ENCODE measurements at regions not wholly inside any gene's neighbourhood (a gene's known extent, or its start where the extent isn't known, plus 50 kb on each side); places are given as distances from the start of the nearest gene placed in this dataset.

DNA sequence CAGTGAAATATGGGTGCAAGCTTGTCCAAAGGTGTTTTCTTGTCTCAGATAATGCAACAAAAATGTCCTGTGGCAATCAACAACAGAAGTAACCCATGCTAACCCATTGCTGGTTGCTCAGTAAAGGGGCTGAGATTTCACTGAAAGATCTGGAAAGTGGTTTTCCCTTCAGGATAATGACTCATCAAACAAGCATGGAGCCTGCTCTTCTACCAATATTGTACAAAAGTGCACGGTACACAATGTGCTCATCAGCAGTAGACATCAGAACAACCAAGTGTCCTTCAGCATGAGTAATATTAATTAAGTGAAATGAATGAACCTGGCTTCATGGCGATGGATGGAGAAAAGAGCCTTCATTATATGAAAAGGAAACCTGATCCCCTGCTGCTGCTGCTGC is 287.1 kb upstream of the NEBL start:
- Histone ChIP-seq H3K36me3 (ENCODE audit: control insufficient read depth in 1 of 2, insufficient read depth in 2 of 2, low read length in 1 of 2) (no peaks in the 10 kb centered on the region), H3K27me3 (ENCODE audit: control insufficient read depth in 1 of 2, insufficient read depth in 2 of 2, low read length in 1 of 2) (no peaks in the 10 kb centered on the region), H3K9me3 (ENCODE audit: control insufficient read depth, low read length) (peaks cover 1% of the 10 kb centered on the region), H3K27ac (ENCODE audit: low read depth in 1 of 2, low read length in 2 of 2) (no peak overlapping the region), H3K4me1 (ENCODE audit: control insufficient read depth in 1 of 2, insufficient read depth in 2 of 2, low read length in 2 of 2) (no peaks in the 10 kb centered on the region), H3K4me3 (ENCODE audit: low read length in 2 of 2) (no peak overlapping the region)
- 59 to 67% methylated on average over 2 of the region's 2 CpGs for WGBS, 2 donors
- ATAC-seq (ENCODE audit: low FRiP score) (no peak), DNase-seq (no peak)
- intact Hi-C loops (cut with DNase I): no loop called here

DNA sequence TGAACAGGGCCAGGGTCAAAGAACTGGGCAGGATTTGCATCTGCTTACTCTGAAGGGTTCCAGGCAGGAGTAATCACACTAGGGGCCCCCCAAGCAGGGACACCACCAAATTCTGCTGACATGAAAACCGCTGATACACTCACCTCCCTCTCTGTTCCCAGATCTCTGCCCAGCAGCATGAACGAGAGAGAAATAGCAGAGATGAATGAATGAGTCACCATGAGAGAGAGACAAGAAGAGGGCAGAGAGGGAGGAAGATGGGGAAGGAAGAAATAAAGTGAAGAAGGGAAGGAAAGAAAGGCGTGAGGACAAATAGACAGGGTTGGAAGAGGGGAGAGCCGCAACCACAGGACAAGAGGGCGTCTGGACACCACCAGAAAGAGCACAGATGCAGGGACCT is 285.9 kb upstream of the NEBL start:
- Histone ChIP-seq H3K36me3 (ENCODE audit: control insufficient read depth in 1 of 2, insufficient read depth in 2 of 2, low read length in 1 of 2) (no peaks in the 10 kb centered on the region), H3K4me3 (ENCODE audit: low read length in 2 of 2) (no peak overlapping the region), H3K27me3 (ENCODE audit: control insufficient read depth in 1 of 2, insufficient read depth in 2 of 2, low read length in 1 of 2) (no peaks in the 10 kb centered on the region), H3K27ac (ENCODE audit: low read depth in 1 of 2, low read length in 2 of 2) (no peak overlapping the region), H3K4me1 (ENCODE audit: control insufficient read depth in 1 of 2, insufficient read depth in 2 of 2, low read length in 2 of 2) (no peaks in the 10 kb centered on the region), H3K9me3 (ENCODE audit: control insufficient read depth, low read length) (peaks cover 1% of the 10 kb centered on the region)
- no peak for ATAC-seq (ENCODE audit: low FRiP score)
- intact Hi-C loops (cut with DNase I): no loop called here
- WGBS, 2 donors: 92 to 93% methylated on average over 5 of the region's 5 CpGs
- no peak for DNase-seq

DNA sequence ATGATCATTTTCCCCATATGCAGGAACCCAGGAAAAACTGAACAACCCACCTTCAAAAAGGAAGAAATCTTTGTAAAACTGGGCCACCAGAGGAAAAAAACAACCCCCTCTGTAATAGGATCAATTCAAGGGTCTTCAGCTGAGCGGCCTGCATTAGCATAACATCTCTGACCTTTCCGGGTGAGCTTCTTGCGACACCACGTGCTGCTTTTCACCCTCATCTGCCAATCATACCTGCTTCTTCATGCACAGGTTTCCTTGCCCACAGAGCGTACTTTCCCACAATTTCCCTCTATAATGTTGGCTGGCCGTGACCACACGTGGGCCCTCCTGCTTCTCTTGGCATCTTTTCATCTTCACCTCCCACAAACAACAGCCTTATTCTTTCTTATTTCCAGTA is 284.3 kb upstream of the NEBL start:
- WGBS, 2 donors: 78 to 80% methylated on average over 7 of the region's 7 CpGs
- ATAC-seq (ENCODE audit: low FRiP score) (no peak), DNase-seq (no peak)
- Histone ChIP-seq H3K9me3 (ENCODE audit: control insufficient read depth, low read length) (peaks cover 1% of the 10 kb centered on the region), H3K4me3 (ENCODE audit: low read length in 2 of 2) (no peak overlapping the region), H3K36me3 (ENCODE audit: control insufficient read depth in 1 of 2, insufficient read depth in 2 of 2, low read length in 1 of 2) (no peaks in the 10 kb centered on the region), H3K27ac (ENCODE audit: low read depth in 1 of 2, low read length in 2 of 2) (no peak overlapping the region), H3K4me1 (ENCODE audit: control insufficient read depth in 1 of 2, insufficient read depth in 2 of 2, low read length in 2 of 2) (no peaks in the 10 kb centered on the region), H3K27me3 (ENCODE audit: control insufficient read depth in 1 of 2, insufficient read depth in 2 of 2, low read length in 1 of 2) (no peaks in the 10 kb centered on the region)
- intact Hi-C loops (cut with DNase I): no loop called here

DNA sequence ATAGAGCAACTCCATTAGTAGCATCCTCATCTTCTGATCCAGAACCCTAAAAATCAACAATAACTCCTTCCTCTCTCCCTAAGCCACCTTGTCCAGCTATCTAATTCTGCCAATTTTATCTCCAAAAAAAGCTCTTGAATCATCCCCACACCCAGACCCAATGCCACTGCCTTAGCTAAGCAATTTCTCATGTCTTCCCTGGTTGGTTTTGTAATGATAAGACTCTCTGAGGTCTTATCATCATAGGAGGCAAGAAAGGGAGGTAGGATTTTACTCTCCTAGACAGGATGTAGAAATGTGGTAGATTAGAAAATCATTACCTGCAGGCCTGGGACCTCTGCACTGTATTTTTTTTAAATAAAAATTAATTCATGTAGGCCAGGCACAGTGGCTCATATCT is 283.5 kb upstream of the NEBL start:
- H3K4me3 ChIP-seq (ENCODE audit: low read length in 2 of 2): no peak overlapping the region
- ATAC-seq (ENCODE audit: low FRiP score) (no peak), DNase-seq (no peak)
- no peak overlapping the region for H3K27ac ChIP-seq (ENCODE audit: low read depth in 1 of 2, low read length in 2 of 2)
- H3K27me3 ChIP-seq (ENCODE audit: control insufficient read depth in 1 of 2, insufficient read depth in 2 of 2, low read length in 1 of 2): no peaks in the 10 kb centered on the region
- peaks cover 1% of the 10 kb centered on the region for H3K9me3 ChIP-seq (ENCODE audit: control insufficient read depth, low read length)
- intact Hi-C loops (cut with DNase I): no loop called here
- no peaks in the 10 kb centered on the region for H3K4me1 ChIP-seq (ENCODE audit: control insufficient read depth in 1 of 2, insufficient read depth in 2 of 2, low read length in 2 of 2)
- no peaks in the 10 kb centered on the region for H3K36me3 ChIP-seq (ENCODE audit: control insufficient read depth in 1 of 2, insufficient read depth in 2 of 2, low read length in 1 of 2)

DNA sequence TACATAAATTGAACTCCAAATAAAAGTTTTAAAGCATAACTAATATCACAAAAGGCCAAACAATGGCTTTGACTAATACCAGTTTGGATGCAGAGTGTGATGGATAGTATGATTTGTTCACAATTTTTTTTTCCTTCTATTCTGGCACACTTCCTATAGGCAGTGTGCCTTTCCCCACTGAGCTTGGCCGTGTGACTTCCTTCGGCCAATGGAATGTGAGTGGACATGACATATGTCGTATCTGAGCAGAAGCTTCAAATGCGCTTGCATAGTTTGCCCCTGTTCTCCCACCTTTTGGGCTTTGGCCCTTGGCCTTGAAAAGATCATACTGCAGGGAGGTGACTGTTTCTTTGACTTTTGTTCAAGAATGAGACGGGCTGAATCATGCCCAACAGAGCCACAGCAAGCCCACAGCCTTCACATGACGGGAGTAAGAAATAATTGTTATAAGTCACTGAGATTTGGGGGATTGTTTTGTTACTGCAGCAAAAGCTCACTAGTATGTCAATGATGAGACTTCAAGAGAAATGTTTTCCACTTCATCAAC is 279.9 kb upstream of the NEBL start:
- DNase-seq (no peak), ATAC-seq (ENCODE audit: low FRiP score) (no peak)
- Histone ChIP-seq H3K4me1 (ENCODE audit: control insufficient read depth in 1 of 2, insufficient read depth in 2 of 2, low read length in 2 of 2) (no peaks in the 10 kb centered on the region), H3K36me3 (ENCODE audit: control insufficient read depth in 1 of 2, insufficient read depth in 2 of 2, low read length in 1 of 2) (no peaks in the 10 kb centered on the region), H3K9me3 (ENCODE audit: control insufficient read depth, low read length) (peaks cover 1% of the 10 kb centered on the region), H3K4me3 (ENCODE audit: low read length in 2 of 2) (no peak overlapping the region), H3K27me3 (ENCODE audit: control insufficient read depth in 1 of 2, insufficient read depth in 2 of 2, low read length in 1 of 2) (no peaks in the 10 kb centered on the region), H3K27ac (ENCODE audit: low read depth in 1 of 2, low read length in 2 of 2) (no peak overlapping the region)
- WGBS, 2 donors: 81 to 94% methylated on average over 6 of the region's 6 CpGs
- intact Hi-C loops (cut with DNase I): no loop called here

DNA sequence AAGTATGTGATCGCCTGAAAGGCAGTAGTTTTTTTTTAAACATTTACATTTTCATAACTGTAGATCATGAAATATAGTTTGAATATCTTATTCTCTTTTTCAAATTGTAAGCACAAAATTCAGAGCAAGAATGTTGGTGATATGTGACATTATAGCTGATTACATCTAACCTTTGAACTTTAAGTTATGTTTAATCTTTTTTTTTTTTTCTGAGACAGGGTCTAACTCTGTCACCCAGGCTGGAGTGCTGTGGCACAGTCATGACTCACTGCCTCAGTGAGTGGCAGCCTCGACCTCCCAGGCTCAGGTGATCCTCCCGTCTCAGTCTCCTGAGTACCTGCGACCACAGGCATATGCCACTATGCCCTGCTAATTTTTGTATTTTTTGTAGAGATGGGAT is 278.7 kb upstream of the NEBL start:
- no peaks in the 10 kb centered on the region for H3K4me1 ChIP-seq (ENCODE audit: control insufficient read depth in 1 of 2, insufficient read depth in 2 of 2, low read length in 2 of 2)
- H3K27ac ChIP-seq (ENCODE audit: low read depth in 1 of 2, low read length in 2 of 2): no peak overlapping the region
- no peak overlapping the region for H3K4me3 ChIP-seq (ENCODE audit: low read length in 2 of 2)
- H3K36me3 ChIP-seq (ENCODE audit: control insufficient read depth in 1 of 2, insufficient read depth in 2 of 2, low read length in 1 of 2): no peaks in the 10 kb centered on the region
- peaks cover 1% of the 10 kb centered on the region for H3K9me3 ChIP-seq (ENCODE audit: control insufficient read depth, low read length)
- no peaks in the 10 kb centered on the region for H3K27me3 ChIP-seq (ENCODE audit: control insufficient read depth in 1 of 2, insufficient read depth in 2 of 2, low read length in 1 of 2)
- WGBS, 2 donors: 96 to 97% methylated on average over 4 of the region's 4 CpGs
- ATAC-seq (ENCODE audit: low FRiP score): no peak
- intact Hi-C loops (cut with DNase I): no loop called here
- no peak for DNase-seq

DNA sequence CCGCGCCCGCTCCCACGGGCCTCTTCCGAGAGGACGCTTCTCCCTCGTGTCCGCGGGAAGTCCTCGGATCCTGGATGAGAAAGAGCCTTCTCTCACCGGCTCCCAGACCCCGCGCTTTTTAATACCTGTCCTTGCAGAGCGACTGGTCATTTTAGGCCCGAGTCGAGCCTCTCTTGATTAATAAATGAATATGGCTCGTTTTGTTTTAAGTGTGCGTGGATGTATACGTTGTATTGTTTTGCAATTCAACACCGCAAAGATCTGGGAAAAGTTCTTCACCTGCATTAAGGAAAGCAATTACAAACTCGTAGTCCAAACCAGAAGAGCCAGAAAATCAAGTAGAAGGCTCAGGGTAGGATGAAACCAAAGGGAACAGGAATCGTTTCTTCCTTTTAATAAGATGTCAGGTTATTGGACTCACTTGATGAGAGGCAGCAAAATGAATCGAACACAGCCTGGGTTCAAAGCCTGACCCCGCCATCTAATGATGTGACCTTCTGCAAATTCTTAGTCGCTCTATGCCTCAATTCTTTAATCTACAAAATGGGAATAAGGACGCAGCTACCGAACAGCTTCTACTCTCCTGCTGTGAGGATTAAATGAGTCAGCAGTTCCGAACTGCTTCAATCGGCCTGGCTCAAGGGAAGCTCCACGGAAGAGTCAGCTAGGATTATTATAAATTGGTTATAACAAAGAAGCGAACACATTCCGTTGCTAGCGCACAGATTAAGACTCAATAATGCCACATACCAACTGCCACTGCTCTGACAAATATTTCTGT is 277.8 kb upstream of the NEBL start:
- no peak for DNase-seq
- intact Hi-C loops (cut with DNase I): no loop called here
- no peak for ATAC-seq (ENCODE audit: low FRiP score)

DNA sequence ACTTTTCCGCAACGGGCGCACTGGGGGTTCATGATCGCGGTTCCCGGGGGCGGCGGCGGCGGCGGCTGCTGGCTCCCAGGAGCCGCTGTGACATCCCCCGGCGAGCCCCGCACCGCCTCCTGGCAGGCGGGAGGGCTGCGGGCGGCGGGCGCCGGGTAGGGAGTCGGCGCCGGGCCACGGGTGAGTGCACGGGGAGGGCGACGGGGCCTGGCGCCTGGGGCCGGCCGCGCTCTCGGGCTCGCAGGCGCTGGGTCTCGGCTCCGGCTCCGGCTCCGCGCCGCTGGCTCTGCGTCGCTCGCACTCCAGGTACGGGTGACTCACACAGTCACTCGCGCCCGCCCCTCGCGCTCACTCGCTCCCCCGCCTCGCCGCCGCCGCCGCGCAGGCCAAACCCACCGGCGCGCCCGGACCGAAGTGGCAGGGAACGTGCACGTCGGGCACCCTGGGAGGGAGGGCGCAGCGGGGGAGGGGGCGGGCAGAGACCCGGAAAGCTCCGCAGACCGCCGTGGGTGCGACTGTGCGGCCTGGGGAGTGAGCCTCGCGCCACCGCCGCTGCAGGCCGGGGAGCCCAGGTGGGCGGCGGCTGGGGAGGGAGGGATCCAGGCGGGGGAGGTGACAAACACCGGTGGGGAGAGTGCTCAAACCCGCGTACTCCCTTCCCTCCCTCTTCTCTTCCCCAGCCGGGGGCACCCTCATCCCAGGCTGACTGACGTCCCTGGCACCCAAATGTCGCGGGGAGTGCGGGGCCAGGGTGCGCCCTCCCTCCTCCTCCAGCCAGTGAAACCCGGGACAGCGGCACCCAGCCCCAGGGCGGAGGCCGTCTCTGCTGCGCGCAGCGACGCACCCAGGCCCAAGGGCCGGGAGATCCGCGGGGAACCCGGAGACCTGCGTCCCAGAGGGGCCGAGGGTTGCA is 276.9 kb upstream of the NEBL start:
- no peaks in the 10 kb centered on the region for H3K4me1 ChIP-seq (ENCODE audit: control insufficient read depth in 1 of 2, insufficient read depth in 2 of 2, low read length in 2 of 2)
- WGBS, 2 donors: 0 to 1% methylated on average over 51 to 107 of the region's 107 CpGs
- intact Hi-C loops (cut with DNase I): no loop called here
- no peaks in the 10 kb centered on the region for H3K36me3 ChIP-seq (ENCODE audit: control insufficient read depth in 1 of 2, insufficient read depth in 2 of 2, low read length in 1 of 2)
- H3K4me3 ChIP-seq (ENCODE audit: low read length in 2 of 2): peak overlapping the region in 1 of 2 donors; percentile 12
- H3K27me3 ChIP-seq (ENCODE audit: control insufficient read depth in 1 of 2, insufficient read depth in 2 of 2, low read length in 1 of 2): no peaks in the 10 kb centered on the region
- no peaks in the 10 kb centered on the region for H3K9me3 ChIP-seq (ENCODE audit: control insufficient read depth, low read length)
- peak; percentile 47 for ATAC-seq (ENCODE audit: low FRiP score)
- no peak overlapping the region for H3K27ac ChIP-seq (ENCODE audit: low read depth in 1 of 2, low read length in 2 of 2)
- DNase-seq: peak in 1 of 2 donors; percentile 78

More for the DNA sequence above, 277.8 kb upstream of the NEBL start:
- no peaks in the 10 kb centered on the region for H3K4me1 ChIP-seq (ENCODE audit: control insufficient read depth in 1 of 2, insufficient read depth in 2 of 2, low read length in 2 of 2)
- no peaks in the 10 kb centered on the region for H3K36me3 ChIP-seq (ENCODE audit: control insufficient read depth in 1 of 2, insufficient read depth in 2 of 2, low read length in 1 of 2)
- peaks cover 1% of the 10 kb centered on the region for H3K9me3 ChIP-seq (ENCODE audit: control insufficient read depth, low read length)
- WGBS, 2 donors: 44 to 45% methylated on average over 33 of the region's 33 CpGs
- H3K27me3 ChIP-seq (ENCODE audit: control insufficient read depth in 1 of 2, insufficient read depth in 2 of 2, low read length in 1 of 2): no peaks in the 10 kb centered on the region
- H3K27ac ChIP-seq (ENCODE audit: low read depth in 1 of 2, low read length in 2 of 2): no peak overlapping the region
- peak overlapping the region in 1 of 2 donors; percentile 12 for H3K4me3 ChIP-seq (ENCODE audit: low read length in 2 of 2)
